OCI-LY7 (cell line): ENCODE measurements at regions not wholly inside any gene's neighbourhood (a gene's known extent, or its start where the extent isn't known, plus 50 kb on each side); places are given as distances from the start of the nearest gene placed in this dataset.

Experiments
- BruUV-seq: library from RNA; stranded (reverse); fragments of 400-500 nt; replicated peaks from 2 replicates; lab custom pipeline; 2021; lab: Mats Ljungman, UMichigan
- CTCF ChIA-PET: fragments of 300-600 bp; sonication (Branson Sonifier 250); formaldehyde crosslinking; loops from one replicate; lab custom pipeline; 2022; ENCODE audit warnings: antibody characterized with exemption; ENCODE audit not compliant: unreplicated experiment; lab: Charles Lee
- POLR2A ChIA-PET: fragments of 300-600 bp; sonication (Branson Sonifier 250); formaldehyde crosslinking; loops from one replicate; lab custom pipeline; 2022; ENCODE audit warnings: antibody characterized with exemption; lab: Charles Lee
- DNase-seq: peaks from one replicate; pipeline ENCODE4 v3.0.0-alpha.2; 2015; ENCODE audit warnings: low spot score
- H2AFZ ChIP-seq: fragments of 200-600 bp; sonication (generic), shearing (Covaris generic); 2 replicates; pipeline ENCODE4 v1.6.1; 2014; ENCODE audit warnings: mild to moderate bottlenecking, antibody characterized with exemption, low read length, moderate library complexity
- H3K27ac ChIP-seq: fragments of 200-600 bp; sonication (generic); 2 replicates; pipeline ENCODE4 v1.5.1; 2014; ENCODE audit warnings: mixed run types, low read depth, mild to moderate bottlenecking, moderate library complexity, low read length, inconsistent platforms; ENCODE audit not compliant: poor library complexity, severe bottlenecking
- H3K36me3 ChIP-seq: fragments of 200-600 bp; sonication (generic); 2 replicates; pipeline ENCODE4 v1.6.1; 2014; ENCODE audit warnings: mild to moderate bottlenecking, antibody characterized with exemption, low read length, moderate library complexity, mixed read lengths; ENCODE audit not compliant: insufficient read depth
- H3K4me1 ChIP-seq: fragments of 200-600 bp; sonication (generic); 2 replicates; pipeline ENCODE4 v1.5.1; 2014; ENCODE audit warnings: mild to moderate bottlenecking, low read length; ENCODE audit not compliant: insufficient read depth, poor library complexity, severe bottlenecking
- H3K4me2 ChIP-seq: fragments of 200-600 bp; sonication (generic); 2 replicates; pipeline ENCODE4 v1.6.1; 2014; ENCODE audit warnings: mild to moderate bottlenecking, low read length
- H3K4me3 ChIP-seq: fragments of 200-600 bp; sonication (generic); 2 replicates; pipeline ENCODE4 v1.5.1; 2014; ENCODE audit warnings: mild to moderate bottlenecking, low read depth, low read length; ENCODE audit not compliant: poor library complexity, severe bottlenecking
- H3K79me2 ChIP-seq: fragments of 200-600 bp; sonication (generic); 2 replicates; pipeline ENCODE4 v1.6.1; 2016; ENCODE audit warnings: low read depth, mild to moderate bottlenecking, low read length, moderate library complexity, mixed read lengths; ENCODE audit not compliant: insufficient read depth
- H3K9me2 ChIP-seq: fragments of 200-600 bp; sonication (generic); 2 replicates; pipeline ENCODE4 v1.6.1; 2016; ENCODE audit warnings: mild to moderate bottlenecking, low read length, mixed read lengths; ENCODE audit not compliant: insufficient read depth
- H3K9me3 ChIP-seq: fragments of 200-600 bp; sonication (generic); 2 replicates; pipeline ENCODE4 v1.6.1; 2014; ENCODE audit warnings: mild to moderate bottlenecking, mixed run types, low read length, mixed read lengths
- H4K20me1 ChIP-seq: fragments of 200-600 bp; sonication (generic); 2 replicates; pipeline ENCODE4 v1.6.1; 2014; ENCODE audit warnings: mild to moderate bottlenecking, antibody characterized with exemption, low read length, moderate library complexity, mixed read lengths; ENCODE audit not compliant: insufficient read depth
- EZH2phosphoT487 ChIP-seq: fragments of 200-600 bp; sonication (generic); IDR thresholded peaks from 2 replicates; pipeline ENCODE4 v1.6.1; 2018; ENCODE audit warnings: low read depth, borderline replicate concordance, mild to moderate bottlenecking, mixed run types, antibody characterized with exemption, low read length, moderate library complexity, mixed read lengths
- intact Hi-C: fragments of 100-400 bp; cut with micrococcal nuclease; formaldehyde crosslinking; loops from one replicate; pipeline ENCODE4 v1.10.0; 2022; ENCODE audit not compliant: unreplicated experiment
- TF ChIP-seq, protein P1 (sequence below): fragments of 200-600 bp; sonication (generic); conservative IDR thresholded peaks from 2 replicates; pipeline ENCODE4 v1.5.1; 2014; ENCODE audit warnings: mild to moderate bottlenecking, antibody characterized with exemption, low read length, moderate library complexity, mixed read lengths

- ChIA-PET POLR2A (no interaction called here), CTCF (no interaction called here)
- intact Hi-C loops = no loop called here
- DNase-seq = no peak
- H3K27ac ChIP-seq = no peak overlapping the region
- no peak overlapping the region for H3K4me3 ChIP-seq
- H2AFZ ChIP-seq = no peak overlapping the region
- no peaks in the 10 kb centered on the region for H3K36me3 ChIP-seq
- H3K4me2 ChIP-seq = no peak overlapping the region
- H3K9me2 ChIP-seq = no peaks in the 10 kb centered on the region
- H4K20me1 ChIP-seq = no peaks in the 10 kb centered on the region
- H3K4me1 ChIP-seq = no peaks in the 10 kb centered on the region
- no peaks in the 10 kb centered on the region for H3K9me3 ChIP-seq
- no TSS peak for BruUV-seq
- TF ChIP-seq, protein P1, sequence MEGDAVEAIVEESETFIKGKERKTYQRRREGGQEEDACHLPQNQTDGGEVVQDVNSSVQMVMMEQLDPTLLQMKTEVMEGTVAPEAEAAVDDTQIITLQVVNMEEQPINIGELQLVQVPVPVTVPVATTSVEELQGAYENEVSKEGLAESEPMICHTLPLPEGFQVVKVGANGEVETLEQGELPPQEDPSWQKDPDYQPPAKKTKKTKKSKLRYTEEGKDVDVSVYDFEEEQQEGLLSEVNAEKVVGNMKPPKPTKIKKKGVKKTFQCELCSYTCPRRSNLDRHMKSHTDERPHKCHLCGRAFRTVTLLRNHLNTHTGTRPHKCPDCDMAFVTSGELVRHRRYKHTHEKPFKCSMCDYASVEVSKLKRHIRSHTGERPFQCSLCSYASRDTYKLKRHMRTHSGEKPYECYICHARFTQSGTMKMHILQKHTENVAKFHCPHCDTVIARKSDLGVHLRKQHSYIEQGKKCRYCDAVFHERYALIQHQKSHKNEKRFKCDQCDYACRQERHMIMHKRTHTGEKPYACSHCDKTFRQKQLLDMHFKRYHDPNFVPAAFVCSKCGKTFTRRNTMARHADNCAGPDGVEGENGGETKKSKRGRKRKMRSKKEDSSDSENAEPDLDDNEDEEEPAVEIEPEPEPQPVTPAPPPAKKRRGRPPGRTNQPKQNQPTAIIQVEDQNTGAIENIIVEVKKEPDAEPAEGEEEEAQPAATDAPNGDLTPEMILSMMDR = no peak
- no peak for TF ChIP-seq EZH2phosphoT487
- H3K79me2 ChIP-seq = no peaks in the 10 kb centered on the region
These were observed 113.4 kb downstream of the MTNR1B start for GRCh38 chr11:93082900-93083299.

DNA sequence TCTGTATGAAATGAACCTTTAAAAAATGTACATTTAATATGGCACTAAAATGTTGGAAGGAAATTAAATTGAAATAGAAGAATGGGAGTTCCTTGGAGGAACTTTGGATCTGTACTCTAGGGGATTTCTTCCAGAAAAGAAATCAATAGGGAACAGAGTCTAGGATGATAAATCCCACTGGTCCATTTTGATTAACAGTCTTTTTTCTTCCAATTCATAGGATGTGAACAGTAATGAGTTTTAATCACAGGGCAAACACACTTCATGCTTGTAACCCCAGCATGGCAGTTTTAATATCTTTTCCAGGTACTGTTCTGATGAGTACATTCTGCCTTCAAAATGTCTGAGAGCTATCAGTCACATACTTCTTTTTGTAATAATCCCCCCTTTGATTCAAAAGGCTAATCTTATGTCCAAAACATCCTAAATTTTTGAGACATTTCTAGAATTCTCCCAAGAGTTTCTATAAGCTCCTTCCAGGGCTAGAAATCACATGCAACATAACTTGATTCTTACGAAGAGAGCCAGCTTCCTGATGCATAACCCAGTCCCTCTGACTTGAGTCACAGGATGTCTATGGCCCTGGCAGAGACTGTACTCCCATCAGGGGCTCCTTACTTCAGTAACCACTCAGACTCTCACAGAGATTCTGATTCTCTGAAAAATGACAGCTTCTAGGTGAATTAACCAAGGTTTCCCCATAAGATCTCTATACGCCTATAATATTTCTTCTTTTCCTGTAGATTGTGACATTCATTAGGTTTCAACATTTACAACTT lies 112.9 kb downstream of the SLC36A4 start:
- Histone ChIP-seq H3K27ac (no peak overlapping the region), H3K4me3 (no peak overlapping the region), H3K4me2 (no peak overlapping the region), H3K4me1 (no peaks in the 10 kb centered on the region), H4K20me1 (no peaks in the 10 kb centered on the region), H3K36me3 (no peaks in the 10 kb centered on the region), H3K9me3 (no peaks in the 10 kb centered on the region), H2AFZ (no peak overlapping the region), H3K9me2 (no peaks in the 10 kb centered on the region), H3K79me2 (no peaks in the 10 kb centered on the region)
- BruUV-seq = no TSS peak
- TF ChIP-seq, protein P1 = no peak
- no peak for TF ChIP-seq EZH2phosphoT487
- ChIA-PET CTCF (no interaction called here), POLR2A (interaction anchor here (0.7 to 0.9 kb wide), 3 partner anchors 98 to 1239 kb away, joined by 3 to 7 read pairs (median 4); no protein-coding TSS in a partner anchor)
- intact Hi-C loops = no loop called here
- no peak for DNase-seq

- H4K20me1 ChIP-seq = no peaks in the 10 kb centered on the region
- intact Hi-C loops = no loop called here
- H3K36me3 ChIP-seq = no peaks in the 10 kb centered on the region
- no peaks in the 10 kb centered on the region for H3K9me2 ChIP-seq
- no peaks in the 10 kb centered on the region for H3K79me2 ChIP-seq
- ChIA-PET POLR2A (interaction anchor here (0.7 kb wide), 2 partner anchors 547 to 1716 kb away, joined by 4 read pairs; no protein-coding TSS in a partner anchor), CTCF (no interaction called here)
- no peak overlapping the region for H3K4me3 ChIP-seq
- H3K4me2 ChIP-seq = no peak overlapping the region
- peak; percentile 15 for DNase-seq
- H3K4me1 ChIP-seq = no peaks in the 10 kb centered on the region
- no peak for TF ChIP-seq EZH2phosphoT487
- TF ChIP-seq, protein P1 = peak; percentile 69
- no peak overlapping the region for H2AFZ ChIP-seq
- BruUV-seq = no TSS peak
- H3K27ac ChIP-seq = no peak overlapping the region
- H3K9me3 ChIP-seq = no peaks in the 10 kb centered on the region
These were observed 108.2 kb downstream of the SLC36A4 start for GRCh38 chr11:93089474-93090102.
